GM23338 (cell line): ENCODE measurements at regions not wholly inside any gene's neighbourhood (a gene's known extent, or its start where the extent isn't known, plus 50 kb on each side); places are given as distances from the start of the nearest gene placed in this dataset.

ENCODE experiments used
- ATAC-seq: fragments of 200-7000 bp; cut with Tn5 transposase; 3 replicates; pipeline ENCODE4 v1.9.1; 2020
- DNase-seq: peaks from one replicate; pipeline ENCODE4 v3.0.0-alpha.2; 2015; ENCODE audit warnings: low spot score
- H2AFZ ChIP-seq: fragments of 200-600 bp; sonication (generic); 2 replicates; pipeline ENCODE4 v1.8.0; 2016; ENCODE audit warnings: antibody characterized with exemption, mild to moderate bottlenecking, moderate library complexity
- H3F3A ChIP-seq: fragments of 200-600 bp; sonication (generic); replicated peaks from 2 replicates; pipeline ENCODE4 v1.8.0; 2017; ENCODE audit warnings: antibody characterized with exemption, mixed run types, low read depth
- H3K27ac ChIP-seq: fragments of 200-600 bp; sonication (generic); 2 replicates; pipeline ENCODE4 v1.6.1; 2016; ENCODE audit warnings: low read depth
- H3K27me3 ChIP-seq: fragments of 200-600 bp; sonication (generic); 2 replicates; pipeline ENCODE4 v1.8.0; 2016; ENCODE audit warnings: mild to moderate bottlenecking, mixed run types, moderate library complexity; ENCODE audit not compliant: insufficient read depth
- H3K36me3 ChIP-seq: fragments of 200-600 bp; sonication (generic); 2 replicates; pipeline ENCODE4 v1.8.0; 2016; ENCODE audit warnings: mild to moderate bottlenecking; ENCODE audit not compliant: insufficient read depth
- H3K4me1 ChIP-seq: fragments of 200-600 bp; sonication (generic); 2 replicates; pipeline ENCODE4 v1.8.0; 2016; ENCODE audit warnings: mild to moderate bottlenecking, moderate library complexity; ENCODE audit not compliant: insufficient read depth
- H3K4me2 ChIP-seq: fragments of 200-600 bp; sonication (generic); 2 replicates; pipeline ENCODE4 v1.7.1; 2017; ENCODE audit warnings: mixed run types
- H3K4me3 ChIP-seq: fragments of 200-600 bp; sonication (generic); 2 replicates; pipeline ENCODE4 v1.6.1; 2016; ENCODE audit warnings: mixed run types
- H3K79me2 ChIP-seq: fragments of 200-600 bp; sonication (generic); replicated peaks from 2 replicates; pipeline ENCODE4 v1.8.0; 2017; ENCODE audit warnings: mild to moderate bottlenecking; ENCODE audit not compliant: insufficient read depth
- H3K9me2 ChIP-seq: fragments of 200-600 bp; sonication (generic); 2 replicates; pipeline ENCODE4 v1.8.0; 2017; ENCODE audit not compliant: insufficient read depth
- H4K20me1 ChIP-seq: fragments of 200-600 bp; sonication (generic); replicated peaks from 2 replicates; pipeline ENCODE4 v1.8.0; 2017; ENCODE audit warnings: mild to moderate bottlenecking; ENCODE audit not compliant: insufficient read depth
- H3K27ac Mint-ChIP-seq: 2 replicates; pipeline ENCODE4 v1.8.0; 2020; ENCODE audit warnings: inconsistent platforms, mild to moderate bottlenecking, moderate library complexity, mixed read lengths
- H3K27me3 Mint-ChIP-seq: 3 replicates; pipeline ENCODE4 v1.8.0; 2022; ENCODE audit warnings: low read depth, mild to moderate bottlenecking, moderate library complexity, mixed read lengths, inconsistent platforms; ENCODE audit not compliant: insufficient read depth, poor library complexity
- H3K36me3 Mint-ChIP-seq: 3 replicates; pipeline ENCODE4 v1.8.0; 2021; ENCODE audit warnings: low read depth, mild to moderate bottlenecking, inconsistent platforms, moderate library complexity, mixed read lengths
- H3K4me1 Mint-ChIP-seq: 3 replicates; pipeline ENCODE4 v1.8.0; 2020; ENCODE audit warnings: mild to moderate bottlenecking, inconsistent platforms, mixed read lengths
- H3K4me3 Mint-ChIP-seq: 3 replicates; pipeline ENCODE4 v1.8.0; 2021; ENCODE audit warnings: moderate library complexity, mild to moderate bottlenecking, inconsistent platforms, mixed read lengths
- H3K9me3 Mint-ChIP-seq: 3 replicates; pipeline ENCODE4 v1.8.0; 2020; ENCODE audit warnings: moderate library complexity, mild to moderate bottlenecking, inconsistent platforms, mixed read lengths
- CREB1 ChIP-seq: fragments of 250-450 bp; sonication (Bioruptor Pico); IDR thresholded peaks from 2 replicates; pipeline ENCODE4 v1.5.0; 2020; ENCODE audit warnings: low read depth, mild to moderate bottlenecking, moderate library complexity
- EZH2phosphoT487 ChIP-seq: fragments of 200-600 bp; sonication (generic); IDR thresholded peaks from one replicate; pipeline ENCODE4 v1.8.1; 2018; ENCODE audit warnings: antibody characterized with exemption; ENCODE audit not compliant: unreplicated experiment
- JUNB ChIP-seq: IDR thresholded peaks from one replicate; pipeline ENCODE4 v1.6.1; 2016; ENCODE audit warnings: antibody characterized with exemption; ENCODE audit not compliant: unreplicated experiment
- STAT1 ChIP-seq: IDR thresholded peaks from one replicate; pipeline ENCODE4 v1.6.1; 2016; ENCODE audit warnings: antibody characterized with exemption; ENCODE audit not compliant: unreplicated experiment
- ZNF331 ChIP-seq: fragments of 250-450 bp; sonication (Bioruptor Pico); IDR thresholded peaks from 2 replicates; pipeline ENCODE4 v1.5.0; 2020; ENCODE audit warnings: low read depth, mild to moderate bottlenecking, moderate library complexity
- ZNF462 ChIP-seq: fragments of 250-450 bp; sonication (Bioruptor Pico); IDR thresholded peaks from 2 replicates; pipeline ENCODE4 v1.5.0; 2020; ENCODE audit warnings: mild to moderate bottlenecking, moderate library complexity
- TF ChIP-seq, protein P1 (sequence below): IDR thresholded peaks from 2 replicates; pipeline ENCODE4 v1.6.1; 2016; ENCODE audit warnings: antibody characterized with exemption

- Mint-ChIP-seq H3K27ac (no peak overlapping the region), H3K4me3 (no peak overlapping the region), H3K27me3 (peaks cover 16% of the 10 kb centered on the region), H3K9me3 (peaks cover 93% of the 10 kb centered on the region), H3K4me1 (no peaks in the 10 kb centered on the region), H3K36me3 (peaks cover 50% of the 10 kb centered on the region)
- Histone ChIP-seq H3K27ac (no peak overlapping the region), H3K27me3 (no peaks in the 10 kb centered on the region), H3K79me2 (no peaks in the 10 kb centered on the region), H3K4me3 (no peak overlapping the region), H4K20me1 (no peaks in the 10 kb centered on the region), H3F3A (no peaks in the 10 kb centered on the region), H2AFZ (no peak overlapping the region), H3K9me2 (no peaks in the 10 kb centered on the region), H3K4me2 (no peak overlapping the region), H3K4me1 (no peaks in the 10 kb centered on the region), H3K36me3 (no peaks in the 10 kb centered on the region)
- DNase-seq (no peak), ATAC-seq (no peak)
- TF ChIP-seq STAT1 (no peak), ZNF331 (CRISPR knock-in tag) (no peak), ZNF462 (CRISPR knock-in tag) (no peak), EZH2phosphoT487 (no peak), JUNB (no peak), CREB1 (CRISPR knock-in tag) (no peak)
- TF ChIP-seq, protein P1, sequence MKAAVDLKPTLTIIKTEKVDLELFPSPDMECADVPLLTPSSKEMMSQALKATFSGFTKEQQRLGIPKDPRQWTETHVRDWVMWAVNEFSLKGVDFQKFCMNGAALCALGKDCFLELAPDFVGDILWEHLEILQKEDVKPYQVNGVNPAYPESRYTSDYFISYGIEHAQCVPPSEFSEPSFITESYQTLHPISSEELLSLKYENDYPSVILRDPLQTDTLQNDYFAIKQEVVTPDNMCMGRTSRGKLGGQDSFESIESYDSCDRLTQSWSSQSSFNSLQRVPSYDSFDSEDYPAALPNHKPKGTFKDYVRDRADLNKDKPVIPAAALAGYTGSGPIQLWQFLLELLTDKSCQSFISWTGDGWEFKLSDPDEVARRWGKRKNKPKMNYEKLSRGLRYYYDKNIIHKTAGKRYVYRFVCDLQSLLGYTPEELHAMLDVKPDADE = no peak
Observed at GRCh38 chr19:16014923-16015804, 61.1 kb upstream of the TPM4 start.
